ENCODE measurements at regions not wholly inside any gene's neighbourhood (a gene's known extent, or its start where the extent isn't known, plus 50 kb on each side); places are given as distances from the start of the nearest gene placed in this dataset.

DNA sequence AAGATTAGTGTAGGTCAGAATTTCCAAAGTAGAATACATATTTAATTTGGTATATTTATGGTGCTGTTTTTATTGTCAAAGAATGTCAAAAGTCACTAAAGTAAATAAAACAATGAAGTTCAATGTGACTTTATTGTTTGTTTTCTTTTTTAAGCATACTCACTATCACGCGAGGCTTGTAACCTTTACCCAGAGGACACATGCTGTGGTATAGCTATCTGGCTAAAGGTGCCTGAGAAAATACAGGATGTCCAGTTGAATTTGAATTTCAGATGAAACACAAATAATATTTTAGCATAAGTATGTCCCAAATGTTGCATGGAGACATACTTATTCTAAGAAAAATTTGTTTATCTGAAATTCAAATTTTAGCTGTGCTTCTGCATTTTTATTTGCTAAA, 103.3 kb upstream of the KLF7 start:
- no peak for DNase-seq (ENCODE audit: low read depth)
- TF ChIP-seq, protein P1, sequence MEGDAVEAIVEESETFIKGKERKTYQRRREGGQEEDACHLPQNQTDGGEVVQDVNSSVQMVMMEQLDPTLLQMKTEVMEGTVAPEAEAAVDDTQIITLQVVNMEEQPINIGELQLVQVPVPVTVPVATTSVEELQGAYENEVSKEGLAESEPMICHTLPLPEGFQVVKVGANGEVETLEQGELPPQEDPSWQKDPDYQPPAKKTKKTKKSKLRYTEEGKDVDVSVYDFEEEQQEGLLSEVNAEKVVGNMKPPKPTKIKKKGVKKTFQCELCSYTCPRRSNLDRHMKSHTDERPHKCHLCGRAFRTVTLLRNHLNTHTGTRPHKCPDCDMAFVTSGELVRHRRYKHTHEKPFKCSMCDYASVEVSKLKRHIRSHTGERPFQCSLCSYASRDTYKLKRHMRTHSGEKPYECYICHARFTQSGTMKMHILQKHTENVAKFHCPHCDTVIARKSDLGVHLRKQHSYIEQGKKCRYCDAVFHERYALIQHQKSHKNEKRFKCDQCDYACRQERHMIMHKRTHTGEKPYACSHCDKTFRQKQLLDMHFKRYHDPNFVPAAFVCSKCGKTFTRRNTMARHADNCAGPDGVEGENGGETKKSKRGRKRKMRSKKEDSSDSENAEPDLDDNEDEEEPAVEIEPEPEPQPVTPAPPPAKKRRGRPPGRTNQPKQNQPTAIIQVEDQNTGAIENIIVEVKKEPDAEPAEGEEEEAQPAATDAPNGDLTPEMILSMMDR (conservative IDR thresholded peaks at IDR 0.05; ENCODE audit: low read depth, low read length), result no peak
- no peak overlapping the region for H3K4me3 ChIP-seq (ENCODE audit: low read depth, low read length)

DNA sequence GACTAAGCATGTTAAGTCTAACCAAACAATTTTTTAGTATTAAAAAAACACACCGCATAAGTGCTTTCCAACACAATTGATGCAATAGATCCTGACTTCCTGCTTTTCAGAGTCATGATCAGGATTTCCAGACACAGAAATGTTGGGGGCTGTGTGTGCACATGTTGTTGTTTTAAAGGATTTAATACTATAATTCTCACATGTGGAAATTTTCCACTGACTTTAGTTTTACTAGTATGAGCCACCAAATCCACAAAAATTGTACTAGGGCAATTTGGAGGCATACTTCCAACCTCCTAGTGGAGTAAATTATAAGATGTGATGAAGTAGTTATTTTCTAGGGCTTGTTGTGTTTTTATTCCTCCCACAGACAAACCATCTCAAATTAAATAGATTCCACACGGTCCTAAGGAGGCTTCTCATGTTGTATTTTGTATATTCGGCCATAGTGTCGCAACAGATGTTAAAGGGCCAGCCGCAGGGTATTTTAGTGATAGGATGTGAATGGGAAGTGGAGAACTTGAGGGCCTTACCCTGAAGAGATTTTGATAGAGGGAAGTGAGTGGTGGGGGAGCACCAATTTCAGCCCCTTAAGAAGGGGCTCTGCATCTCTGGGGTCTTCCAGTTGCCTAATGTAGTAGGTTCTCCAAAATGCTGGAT, 108.9 kb upstream of the KLF7 start:
- TF ChIP-seq, protein P1 (conservative IDR thresholded peaks at IDR 0.05; ENCODE audit: low read depth, low read length), result no peak
- H3K4me3 ChIP-seq (ENCODE audit: low read depth, low read length), result no peak overlapping the region
- no peak for DNase-seq (ENCODE audit: low read depth)

DNA sequence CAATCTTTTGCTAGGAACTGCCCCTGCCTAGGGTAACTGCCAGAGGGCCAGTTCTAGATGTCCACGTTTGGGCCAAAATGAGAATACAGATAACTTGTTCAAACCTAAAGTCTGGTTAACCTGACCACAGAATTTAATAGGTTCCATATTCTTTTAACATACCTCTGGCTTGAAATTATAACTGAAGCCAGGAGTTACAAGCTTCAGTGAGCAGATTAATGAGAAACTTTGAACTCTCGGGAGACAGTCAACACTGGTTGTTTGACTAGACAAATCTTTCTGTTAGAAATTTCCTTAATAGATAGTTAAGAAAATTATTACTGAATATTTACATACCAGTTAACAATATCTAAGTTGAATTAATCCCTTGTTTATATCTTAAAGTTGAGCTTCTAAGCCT, 110.0 kb upstream of the KLF7 start:
- TF ChIP-seq, protein P1 (conservative IDR thresholded peaks at IDR 0.05; ENCODE audit: low read depth, low read length), result no peak
- no peak for DNase-seq (ENCODE audit: low read depth)
- H3K4me3 ChIP-seq (ENCODE audit: low read depth, low read length), result no peak overlapping the region

DNA sequence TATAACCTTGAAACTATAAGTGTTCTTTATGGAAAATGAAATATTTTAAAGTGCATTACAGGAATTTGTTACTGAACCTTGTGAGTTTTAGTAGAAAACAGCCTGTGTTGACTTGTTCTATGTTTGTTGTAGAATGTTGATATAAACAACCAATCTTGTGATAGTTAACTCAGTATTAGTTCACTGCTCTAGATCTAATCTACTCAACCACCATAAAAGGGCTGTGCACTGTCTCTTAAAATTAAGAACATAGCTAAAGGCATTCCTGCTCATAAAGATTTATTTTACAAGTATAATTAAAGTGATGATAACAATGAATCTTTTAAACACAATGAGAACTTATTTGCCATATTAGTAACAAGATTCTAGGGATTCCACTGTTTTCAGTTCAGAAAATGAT, 110.5 kb upstream of the KLF7 start:
- TF ChIP-seq, protein P1 (conservative IDR thresholded peaks at IDR 0.05; ENCODE audit: low read depth, low read length), result no peak
- DNase-seq (ENCODE audit: low read depth), result no peak
- no peak overlapping the region for H3K4me3 ChIP-seq (ENCODE audit: low read depth, low read length)

DNA sequence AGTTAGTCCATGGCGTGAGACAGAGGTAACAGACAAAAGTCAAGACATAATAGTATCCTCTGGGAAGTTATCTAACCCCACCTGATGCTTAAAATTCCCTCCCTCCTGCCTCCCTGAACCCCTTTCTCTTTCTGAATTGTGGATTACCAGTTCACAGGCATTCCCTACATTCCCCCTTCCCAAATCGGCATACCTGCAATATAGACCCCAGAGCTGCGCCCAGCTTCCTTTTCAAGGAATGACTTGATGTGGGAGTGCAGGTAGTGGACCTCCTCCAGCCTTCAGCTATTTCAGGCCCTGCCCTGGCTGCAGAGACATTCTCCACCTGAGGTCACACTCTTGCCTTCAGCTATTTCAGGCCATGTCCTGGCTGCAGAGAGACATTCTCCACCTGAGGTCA, 111.1 kb upstream of the KLF7 start:
- TF ChIP-seq, protein P1 (conservative IDR thresholded peaks at IDR 0.05; ENCODE audit: low read depth, low read length), result no peak
- DNase-seq (ENCODE audit: low read depth), result no peak
- H3K4me3 ChIP-seq (ENCODE audit: low read depth, low read length), result no peak overlapping the region

DNA sequence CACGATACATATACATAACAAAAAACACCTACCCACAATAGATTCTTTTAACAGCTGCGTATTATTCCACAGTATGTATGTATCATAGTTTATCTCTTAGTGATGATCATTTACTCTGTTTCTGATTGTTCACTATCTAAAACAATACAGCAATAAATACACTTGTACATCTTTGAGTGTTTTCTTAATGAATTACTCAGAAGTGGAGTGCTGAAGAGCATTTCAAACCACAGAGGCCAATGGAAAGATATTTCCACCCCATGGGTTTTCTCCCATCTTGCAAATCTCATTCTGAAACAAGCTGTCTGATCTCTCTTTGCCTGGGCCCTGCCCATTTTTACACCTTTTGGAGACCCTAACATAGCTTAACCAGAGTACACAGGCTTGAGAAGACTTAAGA, 113.8 kb upstream of the KLF7 start:
- TF ChIP-seq, protein P1 (conservative IDR thresholded peaks at IDR 0.05; ENCODE audit: low read depth, low read length), result no peak
- no peak overlapping the region for H3K4me3 ChIP-seq (ENCODE audit: low read depth, low read length)
- DNase-seq (ENCODE audit: low read depth), result no peak

DNA sequence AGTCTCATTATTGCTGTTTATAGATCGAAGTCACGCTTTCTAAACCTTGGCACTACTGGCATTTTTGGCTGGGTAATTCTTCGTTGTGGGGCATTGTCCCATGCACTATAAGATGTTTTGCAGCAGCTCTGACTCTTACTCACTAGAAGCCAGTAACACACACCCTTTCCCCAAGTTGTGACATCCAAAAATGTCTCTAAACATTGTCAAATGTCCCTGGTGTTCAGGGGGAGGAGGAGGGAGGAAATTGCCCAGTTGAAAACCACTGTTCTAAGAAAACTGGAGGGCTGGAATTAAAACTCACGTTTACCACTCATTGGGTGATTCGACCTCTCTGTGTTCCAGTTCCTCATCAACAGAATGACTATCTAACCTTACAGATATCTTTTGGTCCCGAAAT, 115.7 kb upstream of the KLF7 start:
- TF ChIP-seq, protein P1 (conservative IDR thresholded peaks at IDR 0.05; ENCODE audit: low read depth, low read length), result no peak
- DNase-seq (ENCODE audit: low read depth), result no peak
- no peak overlapping the region for H3K4me3 ChIP-seq (ENCODE audit: low read depth, low read length)
